Astrocyte of the cerebellum (primary cell): ENCODE measurements at regions not wholly inside any gene's neighbourhood (a gene's known extent, or its start where the extent isn't known, plus 50 kb on each side); places are given as distances from the start of the nearest gene placed in this dataset.

Source experiments
- DNase-seq: peaks from one replicate; pipeline ENCODE4 v3.0.0-alpha.2; 2011; ENCODE audit warnings: low read depth
- H3K4me3 ChIP-seq: 2 replicates; pipeline ENCODE4 v1.5.1; 2011; ENCODE audit warnings: mild to moderate bottlenecking, low read depth, low read length, moderate library complexity
- in situ Hi-C: cut with HindIII; loops from 2 replicates; pipeline ENCODE4 v1.10.0; 2017; ENCODE audit warnings: low sequenced_read_pairs
- TF ChIP-seq, protein P1 (sequence below): IDR thresholded peaks from 2 replicates; pipeline ENCODE4 v1.5.1; 2012; ENCODE audit warnings: low read length, low read depth, moderate library complexity, mild to moderate bottlenecking; ENCODE audit errors: missing control alignments

DNA sequence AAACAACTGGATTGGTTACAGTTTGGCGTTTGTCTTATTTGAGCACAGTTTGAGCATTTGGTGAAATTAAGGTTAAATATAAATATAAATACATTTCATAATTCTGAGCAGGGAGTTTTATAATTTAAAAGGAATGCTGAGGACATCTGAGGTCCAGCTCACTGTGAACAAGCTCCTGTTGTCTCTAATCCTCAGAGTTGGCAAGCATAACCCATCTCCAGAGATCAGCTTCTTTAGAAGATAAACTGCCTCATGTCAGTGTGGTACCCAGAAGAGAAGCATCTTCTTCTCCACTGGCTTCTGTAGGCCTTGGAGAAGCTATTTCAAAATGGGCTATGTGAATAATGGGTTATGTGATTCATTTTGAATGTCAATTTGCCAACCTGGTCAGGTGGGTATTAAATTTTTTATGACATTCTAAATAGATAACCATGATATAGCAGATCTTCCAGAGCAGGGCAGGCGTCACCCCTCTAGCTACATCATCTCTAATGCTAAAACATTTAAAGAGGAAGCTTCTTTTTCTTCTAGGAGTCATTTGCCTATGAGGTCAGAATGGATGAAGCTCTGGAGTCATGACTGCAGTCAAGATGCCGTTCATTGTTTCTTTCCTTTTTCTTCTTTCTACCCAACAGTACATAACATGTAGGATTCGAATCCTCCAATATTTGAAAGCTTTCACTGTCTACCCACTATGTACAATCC is 324.0 kb downstream of the RNF144A start:
- in situ Hi-C loops, result no loop called here
- TF ChIP-seq, protein P1, sequence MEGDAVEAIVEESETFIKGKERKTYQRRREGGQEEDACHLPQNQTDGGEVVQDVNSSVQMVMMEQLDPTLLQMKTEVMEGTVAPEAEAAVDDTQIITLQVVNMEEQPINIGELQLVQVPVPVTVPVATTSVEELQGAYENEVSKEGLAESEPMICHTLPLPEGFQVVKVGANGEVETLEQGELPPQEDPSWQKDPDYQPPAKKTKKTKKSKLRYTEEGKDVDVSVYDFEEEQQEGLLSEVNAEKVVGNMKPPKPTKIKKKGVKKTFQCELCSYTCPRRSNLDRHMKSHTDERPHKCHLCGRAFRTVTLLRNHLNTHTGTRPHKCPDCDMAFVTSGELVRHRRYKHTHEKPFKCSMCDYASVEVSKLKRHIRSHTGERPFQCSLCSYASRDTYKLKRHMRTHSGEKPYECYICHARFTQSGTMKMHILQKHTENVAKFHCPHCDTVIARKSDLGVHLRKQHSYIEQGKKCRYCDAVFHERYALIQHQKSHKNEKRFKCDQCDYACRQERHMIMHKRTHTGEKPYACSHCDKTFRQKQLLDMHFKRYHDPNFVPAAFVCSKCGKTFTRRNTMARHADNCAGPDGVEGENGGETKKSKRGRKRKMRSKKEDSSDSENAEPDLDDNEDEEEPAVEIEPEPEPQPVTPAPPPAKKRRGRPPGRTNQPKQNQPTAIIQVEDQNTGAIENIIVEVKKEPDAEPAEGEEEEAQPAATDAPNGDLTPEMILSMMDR, result no peak
- DNase-seq, result no peak
- no peak overlapping the region for H3K4me3 ChIP-seq

DNA sequence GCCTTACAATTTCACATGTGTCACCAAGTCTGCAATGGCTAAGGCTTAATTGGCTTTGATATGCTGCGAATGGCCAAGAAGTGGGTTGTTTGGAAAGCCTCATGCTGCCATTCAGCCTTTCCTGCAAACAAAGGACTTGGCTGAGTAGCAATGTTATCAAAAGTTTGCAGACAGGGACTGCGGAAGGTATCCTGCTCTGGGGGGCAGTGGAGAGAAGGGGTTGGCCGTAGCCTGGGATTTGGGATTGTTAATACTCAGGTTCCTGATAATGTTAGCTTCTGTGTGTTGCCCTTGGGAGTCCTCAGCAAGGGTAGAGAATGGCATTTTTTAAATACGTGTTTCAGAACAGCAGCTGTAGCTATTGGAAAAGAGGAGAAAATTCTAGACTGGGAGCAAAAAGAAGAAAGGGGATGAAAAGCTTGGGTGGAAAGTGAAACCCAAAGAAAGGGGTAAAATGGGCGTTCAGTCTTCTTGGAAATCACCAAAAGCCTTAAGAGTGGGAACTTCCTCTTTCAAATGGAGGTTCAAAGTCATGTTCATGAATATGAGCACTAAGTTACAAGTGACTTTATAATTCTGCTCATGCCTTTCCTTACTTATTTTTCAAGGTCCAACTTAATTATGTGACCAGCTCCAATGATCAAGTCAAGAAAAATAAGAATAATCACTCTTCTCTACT is 325.1 kb downstream of the RNF144A start:
- TF ChIP-seq, protein P1, result no peak
- no peak for DNase-seq
- in situ Hi-C loops, result no loop called here
- H3K4me3 ChIP-seq, result no peak overlapping the region

DNA sequence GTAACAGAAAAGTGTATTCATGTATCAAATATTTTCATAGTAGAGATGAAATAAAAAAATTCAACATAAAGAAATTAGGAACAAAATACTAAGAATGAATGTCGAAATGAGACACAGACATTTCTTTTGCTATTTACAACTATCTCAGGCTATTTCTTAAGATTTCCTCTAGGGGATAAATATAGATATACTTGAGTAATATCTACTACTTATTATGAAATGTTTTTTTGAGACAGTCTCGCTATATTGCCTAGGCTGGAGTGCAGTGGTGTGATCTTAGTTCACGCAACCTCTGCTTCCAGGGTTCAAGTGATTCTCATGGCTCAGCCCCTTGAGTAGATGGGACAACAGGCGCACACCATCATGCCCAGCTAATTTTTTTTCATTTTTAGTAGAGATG is 326.1 kb downstream of the RNF144A start:
- H3K4me3 ChIP-seq, result no peak overlapping the region
- in situ Hi-C loops, result no loop called here
- no peak for DNase-seq
- TF ChIP-seq, protein P1, result no peak

DNA sequence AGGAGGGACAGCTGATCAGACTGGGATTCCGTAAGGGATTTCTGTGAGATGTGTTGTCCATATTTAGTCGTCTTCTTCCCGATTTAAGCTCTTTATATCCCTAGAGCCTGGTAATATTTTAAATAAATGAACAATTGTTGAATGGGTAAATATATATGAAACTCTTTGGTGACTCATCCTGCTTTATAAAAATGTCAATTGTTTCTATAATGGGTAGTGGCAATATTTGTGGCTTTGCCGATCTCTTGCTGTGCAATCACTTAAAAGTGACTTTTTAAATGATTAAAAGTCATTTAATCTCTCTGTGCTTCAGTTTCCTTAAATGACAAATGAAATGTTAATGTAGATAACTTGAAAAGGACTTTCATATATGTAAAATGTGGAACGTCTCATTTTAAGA is 339.2 kb downstream of the RNF144A start:
- DNase-seq, result no peak
- TF ChIP-seq, protein P1, result no peak
- in situ Hi-C loops, result no loop called here
- no peak overlapping the region for H3K4me3 ChIP-seq

DNA sequence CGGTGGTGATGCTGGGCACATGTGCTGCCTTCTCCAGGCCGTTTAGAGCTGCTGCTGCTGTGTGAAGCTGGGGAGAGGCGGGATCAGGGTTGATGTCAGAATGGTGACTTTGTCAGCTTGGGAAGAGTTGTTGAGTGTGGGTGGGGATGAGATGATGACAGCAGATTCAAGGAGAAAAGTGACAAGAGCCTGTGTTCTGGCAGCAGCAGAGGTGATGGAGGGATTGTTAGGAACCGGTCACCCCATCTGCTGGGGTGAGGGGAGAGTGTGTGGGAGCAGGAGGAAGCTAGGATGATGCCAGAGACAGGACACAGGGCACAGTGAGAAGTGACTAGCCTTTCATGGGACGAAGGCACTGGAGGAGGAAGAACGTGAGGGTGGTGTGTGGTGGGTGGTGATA is 345.5 kb downstream of the RNF144A start:
- in situ Hi-C loops, result no loop called here
- H3K4me3 ChIP-seq, result no peak overlapping the region

DNA sequence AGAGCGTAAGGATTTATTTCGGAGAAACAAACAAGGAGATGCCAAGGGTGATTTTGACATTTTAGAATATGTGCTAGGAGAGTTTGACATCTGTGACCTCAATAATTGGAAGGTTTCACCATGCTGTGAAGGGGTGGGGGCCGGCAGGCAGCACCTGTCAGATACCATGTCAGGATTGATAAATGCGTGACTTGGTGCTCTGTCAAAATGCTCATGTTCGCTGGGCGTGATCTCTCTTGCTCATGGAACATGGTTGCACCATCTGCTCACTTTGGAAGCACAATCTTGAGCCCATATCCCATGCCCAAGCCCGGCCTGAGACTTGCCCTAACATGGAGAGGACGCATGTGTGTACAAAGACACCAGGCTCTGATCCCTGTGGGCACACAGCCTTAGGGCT is 347.6 kb downstream of the RNF144A start:
- no peak overlapping the region for H3K4me3 ChIP-seq
- no peak for DNase-seq
- TF ChIP-seq, protein P1, result no peak
- in situ Hi-C loops, result no loop called here

More for the DNA sequence above, 345.5 kb downstream of the RNF144A start:
- no peak for DNase-seq
- TF ChIP-seq, protein P1, result no peak
